Trophoblast cell (in vitro differentiated cells and primary cell): ENCODE measurements at regions not wholly inside any gene's neighbourhood (a gene's known extent, or its start where the extent isn't known, plus 50 kb on each side); places are given as distances from the start of the nearest gene placed in this dataset.
A peak's percentile ranks its signal among the peaks of the same experiment; 100 is the strongest.

ENCODE experiments used
- DNase-seq, 2 donors: peaks; one replicate each; pipeline ENCODE4 v3.0.0-alpha.2; 2016
- H2AFZ ChIP-seq: 2 replicates; pipeline ENCODE4 v1.6.1; 2013; ENCODE audit warnings: low read length, moderate library complexity, mild to moderate bottlenecking; ENCODE audit not compliant: insufficient read depth, poor library complexity
- H2AK5ac ChIP-seq: 2 replicates; pipeline ENCODE4 v1.6.1; 2013; ENCODE audit warnings: mild to moderate bottlenecking, low read length
- H2BK120ac ChIP-seq: 2 replicates; pipeline ENCODE4 v1.6.1; 2013; ENCODE audit warnings: low read length, mild to moderate bottlenecking, moderate library complexity; ENCODE audit not compliant: insufficient read depth, poor library complexity
- H2BK12ac ChIP-seq: 2 replicates; pipeline ENCODE4 v1.6.1; 2013; ENCODE audit warnings: mild to moderate bottlenecking, low read length, moderate library complexity
- H2BK5ac ChIP-seq: 2 replicates; pipeline ENCODE4 v1.6.1; 2013; ENCODE audit warnings: low read length, low read depth, moderate library complexity, mild to moderate bottlenecking; ENCODE audit not compliant: poor library complexity
- H3K14ac ChIP-seq: 2 replicates; pipeline ENCODE4 v1.6.1; 2013; ENCODE audit warnings: mild to moderate bottlenecking, low read length
- H3K18ac ChIP-seq: 2 replicates; pipeline ENCODE4 v1.6.1; 2013; ENCODE audit warnings: mild to moderate bottlenecking, low read length
- H3K23ac ChIP-seq: 2 replicates; pipeline ENCODE4 v1.6.1; 2013; ENCODE audit warnings: low read length
- H3K27ac ChIP-seq: 2 replicates; pipeline ENCODE4 v1.5.1; 2013; ENCODE audit warnings: low read depth, mild to moderate bottlenecking, inconsistent platforms, low read length, moderate library complexity
- H3K27me3 ChIP-seq: 2 replicates; pipeline ENCODE4 v1.6.1; 2013; ENCODE audit warnings: inconsistent platforms, mild to moderate bottlenecking, low read length, moderate library complexity; ENCODE audit not compliant: insufficient read depth
- H3K36me3 ChIP-seq, 2 experiments: 1 replicate in 1 of 2; 2 replicates in 1 of 2; pipeline ENCODE4 v1.6.1; 2013; ENCODE audit warnings: low read length in 2 of 2, mild to moderate bottlenecking in 2 of 2, moderate library complexity in 1 of 2; ENCODE audit not compliant: insufficient read depth in 2 of 2, control insufficient read depth in 1 of 2
- H3K4ac ChIP-seq: 2 replicates; pipeline ENCODE4 v1.6.1; 2013; ENCODE audit warnings: low read depth, mild to moderate bottlenecking, low read length, moderate library complexity
- H3K4me1 ChIP-seq, 2 experiments: 1 replicate in 1 of 2; 2 replicates in 1 of 2; pipeline ENCODE4 v1.6.1; 2013; ENCODE audit warnings: low read length in 2 of 2, mild to moderate bottlenecking in 2 of 2, moderate library complexity in 1 of 2; ENCODE audit not compliant: insufficient read depth in 2 of 2, control insufficient read depth in 1 of 2
- H3K4me2 ChIP-seq: 2 replicates; pipeline ENCODE4 v1.6.1; 2013; ENCODE audit warnings: inconsistent platforms, mild to moderate bottlenecking, low read length, moderate library complexity
- H3K4me3 ChIP-seq: 2 replicates; pipeline ENCODE4 v1.5.1; 2013; ENCODE audit warnings: mild to moderate bottlenecking, low read depth, low read length, inconsistent platforms
- H3K79me1 ChIP-seq: one replicate; pipeline ENCODE4 v1.6.1; 2013; ENCODE audit warnings: low read length
- H3K79me2 ChIP-seq: 2 replicates; pipeline ENCODE4 v1.6.1; 2013; ENCODE audit warnings: low read length, mild to moderate bottlenecking; ENCODE audit not compliant: control insufficient read depth, insufficient read depth, poor library complexity
- H3K9ac ChIP-seq: 2 replicates; pipeline ENCODE4 v1.6.1; 2013; ENCODE audit warnings: mild to moderate bottlenecking, low read length
- H3K9me3 ChIP-seq: 2 replicates; pipeline ENCODE4 v1.6.1; 2013; ENCODE audit warnings: low read depth, mild to moderate bottlenecking, control low read depth, inconsistent platforms, low read length; ENCODE audit not compliant: insufficient read depth
- H4K12ac ChIP-seq: 2 replicates; pipeline ENCODE4 v1.6.1; 2013; ENCODE audit warnings: low read depth, mild to moderate bottlenecking, low read length, moderate library complexity
- H4K8ac ChIP-seq: 2 replicates; pipeline ENCODE4 v1.6.1; 2013; ENCODE audit warnings: low read depth, mild to moderate bottlenecking, low read length, moderate library complexity
- H4K91ac ChIP-seq: one replicate; pipeline ENCODE4 v1.6.1; 2013; ENCODE audit warnings: low read depth, mild to moderate bottlenecking, low read length, moderate library complexity
- WGBS: extraction: QIAGEN DNeasy Blood & Tissue Kit; methylation state at CpG from one replicate; pipeline ENCODE4 v1.1.7; 2013; ENCODE audit warnings: missing lambda C conversion rate; ENCODE audit not compliant: insufficient read length, insufficient coverage; ENCODE audit errors: extremely low coverage; 5-methylcytosine and 5-hydroxymethylcytosine counted together

DNA sequence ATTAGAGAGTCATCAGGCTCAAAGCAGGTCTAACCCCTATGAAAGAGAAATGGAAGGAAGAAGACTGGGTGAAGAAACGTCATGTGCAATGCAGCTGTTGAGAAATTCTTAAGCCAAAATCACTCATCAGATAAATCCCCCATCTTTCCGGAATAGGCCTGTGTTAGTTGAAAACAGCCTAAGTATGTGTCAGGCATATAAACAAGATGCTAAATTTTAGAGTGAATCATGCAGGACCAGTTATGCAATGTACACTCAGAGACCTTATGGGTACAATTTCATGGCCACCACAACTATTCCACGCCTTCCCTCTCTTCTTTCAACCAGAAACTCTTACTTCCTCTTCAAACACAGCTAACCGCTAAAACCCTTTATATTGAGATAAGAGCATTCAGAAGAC is 717.7 kb upstream of the ATXN8OS start:
- no peak overlapping the region for H2BK120ac ChIP-seq
- no peak overlapping the region for H3K9ac ChIP-seq
- no peaks in the 10 kb centered on the region for H3K4me1 ChIP-seq
- peak; percentile 18 to 71 for DNase-seq
- no peaks in the 10 kb centered on the region for H3K36me3 ChIP-seq
- H4K8ac ChIP-seq = no peak overlapping the region
- H3K14ac ChIP-seq = no peak overlapping the region
- H2BK12ac ChIP-seq = no peak overlapping the region
- no peak overlapping the region for H2AK5ac ChIP-seq
- WGBS = 100% methylated on average over 1 of the region's 4 CpGs
- no peak overlapping the region for H4K91ac ChIP-seq
- no peak overlapping the region for H3K18ac ChIP-seq
- H3K9me3 ChIP-seq = no peaks in the 10 kb centered on the region
- H3K4me2 ChIP-seq = no peak overlapping the region
- no peaks in the 10 kb centered on the region for H3K79me2 ChIP-seq
- no peak overlapping the region for H3K27ac ChIP-seq
- H3K4me3 ChIP-seq = no peak overlapping the region
- H2BK5ac ChIP-seq = no peak overlapping the region
- H3K79me1 ChIP-seq = no peaks in the 10 kb centered on the region
- H2AFZ ChIP-seq = no peak overlapping the region
- no peaks in the 10 kb centered on the region for H3K27me3 ChIP-seq
- no peak overlapping the region for H3K23ac ChIP-seq
- no peak overlapping the region for H4K12ac ChIP-seq
- no peak overlapping the region for H3K4ac ChIP-seq

DNA sequence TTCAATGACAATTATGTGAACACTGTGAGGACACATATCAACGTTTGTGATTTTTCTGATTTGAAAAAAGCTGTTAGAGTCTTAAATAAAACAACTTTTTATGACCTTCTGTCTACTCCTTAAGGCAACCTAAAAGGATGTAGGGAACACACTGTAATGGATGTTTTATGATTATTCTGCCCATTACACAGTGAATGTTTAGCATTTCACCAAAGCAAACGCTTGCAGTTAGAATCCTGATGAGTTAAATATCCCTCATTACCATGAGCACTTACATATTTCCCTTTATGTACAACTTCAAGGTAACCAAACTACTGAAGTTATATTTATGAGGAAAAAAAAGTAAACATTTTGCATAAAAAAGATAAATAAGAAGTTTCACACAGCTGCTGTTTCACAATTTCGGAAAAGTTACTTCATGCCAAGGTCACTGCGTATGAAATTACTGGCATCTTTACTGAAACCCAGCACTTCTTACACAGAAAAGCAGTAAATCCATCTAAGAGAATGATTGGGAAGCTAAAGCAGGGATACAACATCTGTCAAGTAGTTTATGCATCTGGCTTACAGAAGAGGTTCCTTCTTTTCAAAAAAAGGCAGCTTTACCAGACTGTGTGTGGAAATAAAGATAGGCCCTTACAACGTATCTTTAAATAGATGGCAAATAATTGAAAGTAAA is 733.7 kb upstream of the ATXN8OS start:
- Histone ChIP-seq H4K91ac (no peak overlapping the region), H3K36me3 (no peaks in the 10 kb centered on the region), H4K12ac (no peak overlapping the region), H3K79me2 (no peaks in the 10 kb centered on the region), H3K9me3 (no peaks in the 10 kb centered on the region), H3K79me1 (no peaks in the 10 kb centered on the region), H2AK5ac (no peak overlapping the region), H3K23ac (no peak overlapping the region), H2BK12ac (no peak overlapping the region), H3K4me2 (no peak overlapping the region), H3K4me3 (no peak overlapping the region), H3K27ac (no peak overlapping the region), H3K27me3 (no peaks in the 10 kb centered on the region), H2BK120ac (no peak overlapping the region), H2AFZ (no peak overlapping the region), H3K14ac (no peak overlapping the region), H3K18ac (no peak overlapping the region), H3K4ac (no peak overlapping the region), H2BK5ac (no peak overlapping the region), H3K9ac (no peak overlapping the region), H4K8ac (no peak overlapping the region), H3K4me1 (no peaks in the 10 kb centered on the region)
- no peak for DNase-seq
- no CpG with 5 or more reads among the region's 5 CpGs for WGBS

DNA sequence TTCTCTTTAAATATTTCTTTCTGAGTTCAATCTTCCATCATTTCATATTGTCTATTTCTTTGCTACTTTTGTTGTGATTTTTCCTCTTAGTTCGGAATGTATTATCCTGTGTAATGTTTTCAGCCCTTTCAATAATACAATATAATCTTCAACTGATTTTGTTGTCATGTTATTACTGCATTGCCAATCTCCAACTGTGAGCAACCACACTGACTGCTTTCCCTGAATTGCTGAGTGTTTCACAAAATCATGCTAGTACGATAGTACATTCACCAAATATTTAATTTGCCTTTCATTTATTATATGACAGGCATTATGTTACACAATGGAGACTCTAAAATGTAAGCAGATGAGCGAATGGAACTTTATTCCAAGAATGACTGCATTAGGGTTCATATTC is 744.3 kb upstream of the ATXN8OS start:
- Histone ChIP-seq H2BK12ac (no peak overlapping the region), H4K91ac (no peak overlapping the region), H2AFZ (no peak overlapping the region), H3K36me3 (no peaks in the 10 kb centered on the region), H3K4me2 (no peak overlapping the region), H3K14ac (no peak overlapping the region), H3K27ac (no peak overlapping the region), H3K9ac (no peak overlapping the region), H2BK120ac (no peak overlapping the region), H3K18ac (no peak overlapping the region), H2AK5ac (no peak overlapping the region), H4K12ac (no peak overlapping the region), H3K4me3 (no peak overlapping the region), H4K8ac (no peak overlapping the region), H3K79me1 (no peaks in the 10 kb centered on the region), H3K4ac (no peak overlapping the region), H3K9me3 (no peaks in the 10 kb centered on the region), H3K4me1 (no peaks in the 10 kb centered on the region), H3K23ac (no peak overlapping the region), H2BK5ac (no peak overlapping the region), H3K27me3 (no peaks in the 10 kb centered on the region), H3K79me2 (no peaks in the 10 kb centered on the region)
- no CpG with 5 or more reads among the region's 3 CpGs for WGBS
- DNase-seq = no peak

DNA sequence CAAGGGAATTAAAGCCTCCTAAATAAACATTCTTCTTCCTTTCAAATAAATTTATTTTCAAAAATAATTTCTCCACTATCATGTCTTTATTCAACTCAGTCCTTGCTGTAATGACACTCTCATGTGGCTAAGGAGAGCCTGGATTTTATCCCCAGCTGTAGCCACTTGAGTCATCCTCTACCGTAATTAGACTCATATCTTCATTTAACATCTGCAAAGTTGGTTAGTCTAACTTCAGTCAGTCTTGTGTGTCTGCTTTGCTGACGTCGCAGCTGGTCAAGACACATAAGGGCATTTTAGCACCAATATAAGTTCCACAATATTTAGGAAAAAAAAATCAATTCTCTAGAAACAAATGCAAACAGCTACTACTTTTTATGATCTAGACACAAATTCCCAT is 776.4 kb upstream of the ATXN8OS start:
- no peak overlapping the region for H2BK5ac ChIP-seq
- H3K79me1 ChIP-seq = no peaks in the 10 kb centered on the region
- H3K9me3 ChIP-seq = no peaks in the 10 kb centered on the region
- no peak overlapping the region for H4K8ac ChIP-seq
- no peaks in the 10 kb centered on the region for H3K79me2 ChIP-seq
- no peak overlapping the region for H3K23ac ChIP-seq
- H3K4me2 ChIP-seq = no peak overlapping the region
- H4K91ac ChIP-seq = no peak overlapping the region
- H3K18ac ChIP-seq = no peak overlapping the region
- H3K9ac ChIP-seq = no peak overlapping the region
- H2BK12ac ChIP-seq = no peak overlapping the region
- no peak overlapping the region for H4K12ac ChIP-seq
- H3K4ac ChIP-seq = no peak overlapping the region
- no CpG with 5 or more reads among the region's 3 CpGs for WGBS
- no peak overlapping the region for H2BK120ac ChIP-seq
- no peaks in the 10 kb centered on the region for H3K36me3 ChIP-seq
- H3K14ac ChIP-seq = no peak overlapping the region
- no peak overlapping the region for H3K27ac ChIP-seq
- H3K4me3 ChIP-seq = no peak overlapping the region
- no peaks in the 10 kb centered on the region for H3K27me3 ChIP-seq
- H2AK5ac ChIP-seq = no peak overlapping the region
- DNase-seq = peak; percentile 2 to 45
- H3K4me1 ChIP-seq = no peaks in the 10 kb centered on the region
- H2AFZ ChIP-seq = no peak overlapping the region
